NCI-H2227 (cell line): ENCODE measurements at regions not wholly inside any gene's neighbourhood (a gene's known extent, or its start where the extent isn't known, plus 50 kb on each side); places are given as distances from the start of the nearest gene placed in this dataset.
"Not testable (repeated sequence)": the region's sequence is repeated elsewhere in the genome, so short reads cannot be mapped to it uniquely, and the experiment has no call there.

Experiments
- DNase-seq: peaks from one replicate; lab custom pipeline; 2025; ENCODE audit not compliant: unreplicated experiment; lab: John Stamatoyannopoulos, UW

DNA sequence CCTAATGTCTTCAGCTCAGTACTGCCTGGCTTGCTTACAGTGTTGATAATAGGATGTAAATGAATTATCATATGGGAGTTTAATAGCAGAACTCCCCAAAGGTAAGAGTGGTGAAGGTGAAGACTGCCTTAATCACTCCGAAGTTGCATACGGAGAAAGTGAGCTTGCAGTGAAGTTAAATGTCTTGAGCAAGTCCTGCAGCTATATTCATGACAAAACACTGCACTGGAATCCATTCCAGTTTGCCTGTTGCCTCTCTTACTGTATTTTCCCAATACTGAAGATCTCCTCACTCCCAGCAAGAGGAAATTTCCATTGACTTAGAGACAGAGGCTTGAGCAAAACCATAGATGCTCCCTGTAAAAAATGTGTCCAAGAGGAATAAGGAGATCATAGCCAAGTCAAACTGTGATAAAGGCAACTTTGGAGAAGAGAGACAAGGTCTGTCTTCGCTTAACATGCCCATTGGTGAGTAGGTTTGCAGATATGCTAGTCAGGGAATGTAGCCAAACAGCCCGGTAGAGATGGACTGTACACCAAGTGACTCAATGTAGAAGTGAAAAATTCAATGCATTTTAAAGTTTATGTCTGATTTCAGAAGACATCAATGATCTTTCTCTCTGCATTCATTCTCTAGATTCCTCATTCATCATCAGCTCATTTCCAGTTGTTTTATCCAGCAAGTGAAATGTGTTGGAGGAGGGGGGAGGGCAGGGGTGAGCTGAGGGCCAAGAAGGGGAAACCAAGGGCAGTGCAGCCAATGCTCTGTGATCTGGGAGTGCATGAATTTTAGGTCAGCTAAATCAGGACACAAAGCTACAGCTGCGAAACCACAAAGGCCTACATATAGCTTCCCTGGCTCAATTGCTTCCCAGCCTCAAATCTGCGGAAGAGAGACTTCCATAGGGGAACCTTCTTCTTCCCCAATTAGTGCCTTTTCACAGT is 667.1 kb upstream of the NR2F2 start:
- no peak for DNase-seq

- DNase-seq = no peak
Observed at GRCh38 chr15:95664450-95664849, 666.0 kb upstream of the NR2F2 start.

DNA sequence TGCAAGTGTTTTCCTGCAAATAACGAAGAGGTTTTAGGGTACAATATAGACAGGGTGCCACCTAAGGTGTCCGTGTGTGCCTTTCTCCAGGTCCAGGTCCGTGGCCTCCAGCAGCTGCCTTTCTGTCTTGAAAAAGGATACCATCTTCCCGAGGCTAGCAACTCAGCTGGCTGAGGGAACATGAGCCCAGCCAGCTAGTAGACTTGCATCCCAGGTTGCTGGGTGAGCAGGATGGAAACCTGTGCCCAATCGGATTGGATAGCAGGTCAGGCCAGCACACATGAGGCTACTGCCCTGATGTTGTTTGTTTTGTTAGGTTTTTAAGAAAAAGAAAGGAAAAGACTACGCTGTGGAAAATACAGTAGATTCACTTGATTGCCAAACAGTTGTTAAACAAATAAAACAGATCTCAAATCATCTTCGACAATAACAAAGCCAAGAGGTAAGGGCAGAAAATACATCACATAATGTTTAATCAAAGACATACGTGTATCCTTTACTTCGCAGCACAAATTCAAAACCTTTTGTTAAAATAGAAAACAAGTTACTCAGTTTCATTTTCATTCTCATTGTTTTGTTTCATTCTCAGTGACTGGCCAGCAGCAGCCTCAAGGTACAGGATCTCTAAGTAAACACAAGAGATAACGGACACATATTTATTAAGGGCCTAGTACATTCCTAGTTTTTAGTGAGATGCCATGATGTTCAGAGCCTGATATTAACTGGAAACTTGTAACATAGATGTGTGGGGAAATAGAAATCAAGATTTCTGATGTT is 661.2 kb upstream of the NR2F2 start:
- no peak for DNase-seq

GRCh38 chr15:95674031-95674430 is 656.5 kb upstream of the NR2F2 start:
- no peak for DNase-seq

- no peak for DNase-seq
Observed at GRCh38 chr15:95676500-95676899, 654.0 kb upstream of the NR2F2 start.

DNA sequence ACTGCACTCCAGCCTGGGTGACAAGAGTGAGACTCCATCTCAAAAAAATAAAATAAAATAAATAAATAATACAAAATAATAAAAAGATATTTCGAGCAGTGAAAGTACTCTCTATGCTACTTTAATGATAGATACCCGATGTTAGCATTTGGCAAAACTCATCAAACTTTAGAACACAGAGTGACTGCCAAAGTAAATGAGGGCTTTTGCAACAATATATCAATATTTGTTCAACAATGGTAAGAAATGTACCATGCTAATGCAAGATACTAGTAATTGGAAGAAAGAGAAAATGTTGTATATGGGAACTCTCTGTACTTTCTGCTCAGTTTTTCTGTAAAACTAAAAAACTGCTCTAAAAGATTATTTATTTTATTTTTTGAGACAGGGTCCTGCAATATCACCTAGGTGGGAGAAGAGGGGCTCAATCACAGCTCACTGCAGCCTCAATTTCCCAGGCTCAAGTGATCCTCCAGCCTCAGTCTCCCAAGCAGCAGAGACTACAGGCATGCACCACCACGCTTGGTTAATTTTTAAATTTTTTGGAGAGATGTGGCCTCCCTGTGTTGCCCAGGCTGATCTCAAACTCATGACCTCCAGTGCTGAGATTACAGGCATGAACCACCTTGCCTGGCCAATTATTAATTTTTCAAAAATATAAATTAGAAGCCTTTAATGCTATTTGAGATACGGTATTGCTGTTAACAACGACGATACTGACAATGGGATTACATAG is 650.5 kb upstream of the NR2F2 start:
- no peak for DNase-seq

DNA sequence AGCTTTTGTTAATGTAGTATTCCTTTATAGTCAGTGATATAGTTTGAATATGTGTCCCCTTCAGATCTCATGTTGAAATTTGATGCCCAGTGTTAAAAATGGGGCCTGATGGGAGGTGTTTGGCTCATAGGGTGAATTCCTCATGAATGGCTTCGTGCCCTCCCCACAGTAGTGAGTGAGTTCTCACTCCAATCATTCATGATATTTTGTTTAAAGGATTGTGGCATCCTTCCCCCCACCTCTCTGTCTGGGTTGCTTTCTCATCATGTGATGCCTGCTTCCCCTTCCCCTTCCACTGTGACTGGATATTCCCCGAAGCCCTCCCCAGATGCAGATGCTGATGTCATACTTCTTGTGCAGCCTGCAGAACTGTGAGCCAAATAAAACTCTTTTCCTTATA is 649.8 kb upstream of the NR2F2 start:
- no peak for DNase-seq

DNA sequence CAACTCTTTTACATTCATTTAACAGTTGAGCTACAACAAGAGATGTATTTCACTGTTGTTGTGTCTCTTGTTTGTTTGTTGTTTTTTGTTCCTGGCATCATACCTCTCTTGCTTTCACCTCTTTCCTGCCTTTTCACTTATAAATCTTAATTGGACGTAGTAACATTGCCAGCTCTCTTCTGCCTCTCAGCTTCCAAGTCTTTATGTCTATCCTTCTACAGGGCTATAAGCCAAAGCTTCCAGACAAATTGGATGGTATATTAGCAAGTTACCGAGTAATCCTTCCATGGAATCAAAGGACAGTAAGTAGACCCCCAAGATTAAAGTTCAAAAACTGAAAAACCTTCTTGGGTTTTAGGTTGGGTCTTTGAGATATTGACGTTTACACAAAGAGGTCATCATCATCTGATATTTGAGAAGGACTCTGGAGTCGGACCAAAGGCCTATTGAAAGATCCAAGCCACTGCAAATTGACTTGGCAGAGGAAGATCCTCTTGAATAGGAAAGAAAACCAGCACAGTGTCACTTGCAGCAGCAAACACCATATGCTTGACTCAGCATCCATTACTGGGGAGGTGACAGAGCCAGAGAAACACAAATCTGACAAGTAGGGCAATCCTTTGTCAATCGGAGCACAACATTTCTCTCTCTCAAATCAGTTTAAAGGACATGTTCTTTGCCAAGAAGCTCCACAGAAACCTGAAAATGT is 648.5 kb upstream of the NR2F2 start:
- no peak for DNase-seq

GRCh38 chr15:95684126-95684525 is 646.4 kb upstream of the NR2F2 start:
- DNase-seq = no peak

DNA sequence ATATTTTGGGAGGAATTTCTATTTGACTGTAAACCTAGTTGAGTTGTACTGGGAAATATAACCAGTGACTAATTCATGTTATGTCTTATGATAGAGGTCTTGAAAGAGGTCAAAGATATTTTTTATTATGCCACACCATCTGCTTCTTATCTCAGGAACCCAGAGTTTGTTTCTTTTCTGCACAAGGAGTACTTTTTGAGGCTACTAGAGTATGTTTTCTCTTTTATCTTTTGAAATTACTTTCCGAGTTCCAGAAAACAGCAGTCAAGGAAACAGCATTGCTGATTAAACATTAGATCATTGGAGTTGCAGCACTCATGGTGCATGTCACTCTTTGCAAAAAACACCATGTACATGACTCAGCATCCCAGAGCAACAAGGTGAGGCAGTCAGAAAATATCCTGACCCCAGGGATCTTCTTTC is 645.8 kb upstream of the NR2F2 start:
- no peak for DNase-seq

GRCh38 chr15:95687061-95687460 is 643.4 kb upstream of the NR2F2 start:
- DNase-seq = no peak

GRCh38 chr15:95687686-95688085 is 642.8 kb upstream of the NR2F2 start:
- DNase-seq = no peak

DNA sequence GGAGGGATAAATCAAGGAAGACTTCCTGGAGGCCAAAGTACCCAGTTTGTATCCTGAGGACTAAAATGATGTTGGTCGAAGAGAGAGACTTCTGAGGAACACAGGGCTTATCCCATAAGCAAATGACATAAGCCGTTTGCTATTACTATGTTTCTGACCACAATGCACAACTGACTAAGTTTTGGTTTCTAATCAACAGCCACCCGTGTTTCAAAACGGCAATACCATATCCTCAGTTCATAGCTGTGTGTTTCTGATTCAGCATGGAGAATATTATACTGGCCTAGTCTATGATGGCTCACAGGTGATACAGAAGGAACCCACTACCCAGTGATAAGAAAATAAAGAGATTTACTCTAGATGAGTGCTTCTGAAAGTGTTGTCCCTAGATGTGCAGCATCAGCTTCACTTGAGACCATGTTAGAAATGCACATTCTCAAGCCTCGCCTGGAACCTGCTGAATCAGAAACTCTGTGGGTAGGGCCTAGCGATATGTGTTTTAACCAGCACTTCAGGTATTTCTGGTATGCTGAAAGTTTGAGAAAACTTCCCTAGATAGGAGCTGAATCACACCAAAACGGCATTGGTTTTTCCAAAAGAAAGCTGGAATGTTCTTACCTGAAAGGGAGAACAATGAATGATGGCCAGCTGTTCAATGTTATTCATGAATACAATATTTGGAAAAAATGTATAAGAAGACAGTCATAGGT is 639.7 kb upstream of the NR2F2 start:
- no peak for DNase-seq

- no peak for DNase-seq
Observed at GRCh38 chr15:95693917-95694316, 636.6 kb upstream of the NR2F2 start.

GRCh38 chr15:95698230-95698629 is 632.3 kb upstream of the NR2F2 start:
- no peak for DNase-seq

DNA sequence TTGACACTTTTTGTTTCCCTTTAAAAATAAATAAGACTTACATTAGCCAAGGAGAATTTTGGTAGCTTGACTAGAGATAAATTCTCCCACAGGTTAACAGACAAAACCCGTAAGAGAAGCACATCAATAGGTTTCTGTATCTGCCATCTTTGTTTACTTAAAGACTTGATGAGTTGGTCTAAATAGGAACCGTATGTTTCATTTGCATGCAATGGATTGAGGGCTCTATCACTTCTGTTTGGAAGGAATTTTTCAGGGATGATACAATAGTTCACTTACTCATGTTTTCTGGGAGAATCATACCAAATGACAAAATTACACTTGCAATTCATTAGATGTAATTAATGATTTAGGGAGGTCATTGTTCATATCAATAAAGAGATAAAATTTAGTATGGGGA is 631.5 kb upstream of the NR2F2 start:
- DNase-seq = no peak

DNA sequence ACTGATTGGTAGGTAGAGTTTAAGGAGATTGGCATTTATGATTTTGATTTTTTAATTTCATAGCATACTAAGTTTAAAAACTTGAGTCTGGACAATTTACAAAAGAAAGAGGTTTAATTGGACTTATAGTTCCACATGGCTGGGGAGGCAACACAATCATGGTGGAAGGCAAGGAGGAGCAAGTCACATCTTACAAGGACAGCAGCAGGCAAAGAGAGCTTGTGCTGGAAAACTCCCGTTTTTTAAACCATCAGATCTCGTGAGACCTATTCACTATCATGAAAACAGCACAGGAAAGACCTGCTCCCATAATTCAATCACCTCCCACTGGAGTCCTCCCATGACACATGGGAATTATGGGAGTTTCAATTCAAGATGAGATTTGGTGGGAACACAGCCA is 630.9 kb upstream of the NR2F2 start:
- DNase-seq = no peak

GRCh38 chr15:95700692-95701091 is 629.8 kb upstream of the NR2F2 start:
- not testable (repeated sequence) for DNase-seq

DNA sequence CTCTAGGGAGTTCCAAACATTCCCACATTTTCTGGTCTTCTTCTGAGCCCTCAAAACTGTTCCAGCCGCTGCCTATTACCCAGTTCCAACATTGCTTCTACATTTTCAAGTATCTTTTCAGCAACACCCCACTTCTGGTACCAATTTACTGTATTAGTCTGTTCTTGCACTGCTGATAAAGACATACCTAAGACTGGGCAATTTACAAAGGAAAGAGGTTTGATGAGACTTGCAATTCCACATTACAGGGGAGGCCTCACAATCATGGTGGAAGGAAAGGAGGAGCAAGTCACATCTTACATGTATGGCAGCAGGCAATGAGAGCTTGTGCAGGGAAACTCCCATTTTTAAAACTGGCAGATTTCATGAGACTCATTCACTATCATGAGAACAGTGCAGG is 629.1 kb upstream of the NR2F2 start:
- DNase-seq = no peak
